Neural progenitor cell (in vitro differentiated cells): ENCODE measurements at regions not wholly inside any gene's neighbourhood (a gene's known extent, or its start where the extent isn't known, plus 50 kb on each side); places are given as distances from the start of the nearest gene placed in this dataset.

Experiments used
- EZH2phosphoT487 ChIP-seq: fragments of 200-600 bp; sonication (generic); IDR thresholded peaks from 2 replicates; pipeline ENCODE4 v1.6.1; 2017; ENCODE audit warnings: antibody characterized with exemption
- TF ChIP-seq, protein P1 (sequence below): fragments of 200-600 bp; sonication (generic); IDR thresholded peaks from 2 replicates; pipeline ENCODE4 v1.5.1; 2017; ENCODE audit warnings: antibody characterized with exemption, mild to moderate bottlenecking

GRCh38 chr22:48496987-48497650 lies 1330.6 kb downstream of the BRD1 start:
- TF ChIP-seq, protein P1, sequence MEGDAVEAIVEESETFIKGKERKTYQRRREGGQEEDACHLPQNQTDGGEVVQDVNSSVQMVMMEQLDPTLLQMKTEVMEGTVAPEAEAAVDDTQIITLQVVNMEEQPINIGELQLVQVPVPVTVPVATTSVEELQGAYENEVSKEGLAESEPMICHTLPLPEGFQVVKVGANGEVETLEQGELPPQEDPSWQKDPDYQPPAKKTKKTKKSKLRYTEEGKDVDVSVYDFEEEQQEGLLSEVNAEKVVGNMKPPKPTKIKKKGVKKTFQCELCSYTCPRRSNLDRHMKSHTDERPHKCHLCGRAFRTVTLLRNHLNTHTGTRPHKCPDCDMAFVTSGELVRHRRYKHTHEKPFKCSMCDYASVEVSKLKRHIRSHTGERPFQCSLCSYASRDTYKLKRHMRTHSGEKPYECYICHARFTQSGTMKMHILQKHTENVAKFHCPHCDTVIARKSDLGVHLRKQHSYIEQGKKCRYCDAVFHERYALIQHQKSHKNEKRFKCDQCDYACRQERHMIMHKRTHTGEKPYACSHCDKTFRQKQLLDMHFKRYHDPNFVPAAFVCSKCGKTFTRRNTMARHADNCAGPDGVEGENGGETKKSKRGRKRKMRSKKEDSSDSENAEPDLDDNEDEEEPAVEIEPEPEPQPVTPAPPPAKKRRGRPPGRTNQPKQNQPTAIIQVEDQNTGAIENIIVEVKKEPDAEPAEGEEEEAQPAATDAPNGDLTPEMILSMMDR: no peak
- no peak for TF ChIP-seq EZH2phosphoT487
